HEK293 (cell line): ENCODE measurements at regions not wholly inside any gene's neighbourhood (a gene's known extent, or its start where the extent isn't known, plus 50 kb on each side); places are given as distances from the start of the nearest gene placed in this dataset.

ENCODE experiments used
- CTCF ChIA-PET: fragments of 350-600 bp; formaldehyde crosslinking; extraction: SDS; loops from one replicate; lab custom pipeline; 2021; ENCODE audit warnings: antibody characterized with exemption; lab: Yijun Ruan, JAX
- POLR2A ChIA-PET: fragments of 300-600 bp; formaldehyde crosslinking; extraction: SDS; loops from one replicate; lab custom pipeline; 2020; ENCODE audit warnings: antibody characterized with exemption, inconsistent platforms; lab: Yijun Ruan, JAX
- H3K27ac ChIP-seq: fragments of 200-500 bp; sonication (Bioruptor generic); 2 replicates; pipeline ENCODE4 v1.5.1; 2014; ENCODE audit warnings: low read depth, low read length, control low read depth, inconsistent platforms; ENCODE audit errors: extremely low read depth
- H3K36me3 ChIP-seq, 2 experiments: fragments of 200-500 bp in 1 of 2; sonication (Bioruptor generic) in 1 of 2; 1 replicate in 1 of 2; 2 replicates in 1 of 2; pipeline ENCODE4 v1.5.1; 2014 to 2017; ENCODE audit warnings: inconsistent platforms in 2 of 2, low read length in 2 of 2; ENCODE audit not compliant: control insufficient read depth in 2 of 2, insufficient read depth in 1 of 2
- H3K4me1 ChIP-seq: fragments of 200-500 bp; sonication (Bioruptor generic); 2 replicates; pipeline ENCODE4 v1.5.1; 2014; ENCODE audit warnings: mild to moderate bottlenecking, low read length, inconsistent platforms; ENCODE audit not compliant: control insufficient read depth, insufficient read depth
- H3K4me3 ChIP-seq: 2 replicates; pipeline ENCODE4 v1.5.1; 2011; ENCODE audit warnings: low read depth, mild to moderate bottlenecking, control low read depth, low read length, moderate library complexity
- H3K9me3 ChIP-seq: fragments of 200-500 bp; sonication (Bioruptor generic); 2 replicates; pipeline ENCODE4 v1.5.1; 2014; ENCODE audit warnings: low read depth, low read length, inconsistent platforms; ENCODE audit not compliant: control insufficient read depth, insufficient read depth
- SETDB1 ChIP-seq: IDR thresholded peaks from one replicate; pipeline ENCODE4 v1.6.1; 2017; ENCODE audit warnings: mild to moderate bottlenecking, low read length, moderate library complexity, mixed read lengths; ENCODE audit not compliant: insufficient read length
- TCF7L2 ChIP-seq: IDR thresholded peaks from 2 replicates; pipeline ENCODE4 v1.6.1; 2011; ENCODE audit warnings: low read depth, mild to moderate bottlenecking, inconsistent platforms, low read length, moderate library complexity, borderline replicate concordance
- ZBTB49 ChIP-seq: fragments of 450-650 bp; formaldehyde crosslinking; IDR thresholded peaks from 2 replicates; pipeline ENCODE4 v1.5.1; 2016; ENCODE audit warnings: missing biosample characterization, missing genetic modification characterization, low read depth
- ZFP69B ChIP-seq: fragments of 450-650 bp; formaldehyde crosslinking; IDR thresholded peaks from 2 replicates; pipeline ENCODE4 v1.5.1; 2016; ENCODE audit warnings: missing biosample characterization, missing genetic modification characterization
- ZNF146 ChIP-seq: fragments of 450-650 bp; formaldehyde crosslinking; IDR thresholded peaks from 2 replicates; pipeline ENCODE4 v1.5.1; 2016; ENCODE audit warnings: missing biosample characterization, missing genetic modification characterization
- ZNF391 ChIP-seq: fragments of 450-650 bp; formaldehyde crosslinking; IDR thresholded peaks from 2 replicates; pipeline ENCODE4 v1.5.1; 2016; ENCODE audit warnings: low read depth, missing biosample characterization, missing genetic modification characterization, borderline replicate concordance
- ZNF596 ChIP-seq: fragments of 450-650 bp; IDR thresholded peaks from 2 replicates; pipeline ENCODE4 v1.5.0; 2018; ENCODE audit warnings: missing biosample characterization, mild to moderate bottlenecking, missing genetic modification characterization, moderate library complexity
- ZNF624 ChIP-seq: fragments of 450-650 bp; formaldehyde crosslinking; IDR thresholded peaks from 2 replicates; pipeline ENCODE4 v1.5.1; 2017; ENCODE audit warnings: missing biosample characterization, missing genetic modification characterization
- ZXDB ChIP-seq: fragments of 450-650 bp; formaldehyde crosslinking; IDR thresholded peaks from 2 replicates; pipeline ENCODE4 v1.5.1; 2016; ENCODE audit warnings: missing biosample characterization, missing genetic modification characterization
- TF ChIP-seq, protein P1 (sequence below): IDR thresholded peaks from 2 replicates; pipeline ENCODE4 v1.6.1; 2011; ENCODE audit warnings: mild to moderate bottlenecking, low read depth, low read length, borderline replicate concordance
- TF ChIP-seq, protein P2 (sequence below): fragments of 450-650 bp; formaldehyde crosslinking; IDR thresholded peaks from 2 replicates; pipeline ENCODE4 v1.5.1; 2016; ENCODE audit warnings: missing biosample characterization, missing genetic modification characterization
- TF ChIP-seq, protein P3 (sequence below): fragments of 450-650 bp; formaldehyde crosslinking; IDR thresholded peaks from 2 replicates; pipeline ENCODE4 v1.5.1; 2016; ENCODE audit warnings: missing biosample characterization, missing genetic modification characterization
- TF ChIP-seq, protein P4 (sequence below): fragments of 450-650 bp; formaldehyde crosslinking; IDR thresholded peaks from 2 replicates; pipeline ENCODE4 v1.5.1; 2016; ENCODE audit warnings: missing biosample characterization, missing genetic modification characterization, borderline replicate concordance

- Histone ChIP-seq H3K27ac (no peak overlapping the region), H3K9me3 (no peaks in the 10 kb centered on the region), H3K4me3 (no peak overlapping the region), H3K4me1 (no peaks in the 10 kb centered on the region), H3K36me3 (no peaks in the 10 kb centered on the region)
- CTCF ChIA-PET = no interaction called here
- POLR2A ChIA-PET = no interaction called here
- TF ChIP-seq, protein P1, sequence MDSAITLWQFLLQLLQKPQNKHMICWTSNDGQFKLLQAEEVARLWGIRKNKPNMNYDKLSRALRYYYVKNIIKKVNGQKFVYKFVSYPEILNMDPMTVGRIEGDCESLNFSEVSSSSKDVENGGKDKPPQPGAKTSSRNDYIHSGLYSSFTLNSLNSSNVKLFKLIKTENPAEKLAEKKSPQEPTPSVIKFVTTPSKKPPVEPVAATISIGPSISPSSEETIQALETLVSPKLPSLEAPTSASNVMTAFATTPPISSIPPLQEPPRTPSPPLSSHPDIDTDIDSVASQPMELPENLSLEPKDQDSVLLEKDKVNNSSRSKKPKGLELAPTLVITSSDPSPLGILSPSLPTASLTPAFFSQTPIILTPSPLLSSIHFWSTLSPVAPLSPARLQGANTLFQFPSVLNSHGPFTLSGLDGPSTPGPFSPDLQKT = no peak
- TF ChIP-seq, protein P2, sequence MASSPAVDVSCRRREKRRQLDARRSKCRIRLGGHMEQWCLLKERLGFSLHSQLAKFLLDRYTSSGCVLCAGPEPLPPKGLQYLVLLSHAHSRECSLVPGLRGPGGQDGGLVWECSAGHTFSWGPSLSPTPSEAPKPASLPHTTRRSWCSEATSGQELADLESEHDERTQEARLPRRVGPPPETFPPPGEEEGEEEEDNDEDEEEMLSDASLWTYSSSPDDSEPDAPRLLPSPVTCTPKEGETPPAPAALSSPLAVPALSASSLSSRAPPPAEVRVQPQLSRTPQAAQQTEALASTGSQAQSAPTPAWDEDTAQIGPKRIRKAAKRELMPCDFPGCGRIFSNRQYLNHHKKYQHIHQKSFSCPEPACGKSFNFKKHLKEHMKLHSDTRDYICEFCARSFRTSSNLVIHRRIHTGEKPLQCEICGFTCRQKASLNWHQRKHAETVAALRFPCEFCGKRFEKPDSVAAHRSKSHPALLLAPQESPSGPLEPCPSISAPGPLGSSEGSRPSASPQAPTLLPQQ (tag by site-specific recombination) = no peak
- TF ChIP-seq ZXDB (tag by site-specific recombination) = no peak
- no peak for TF ChIP-seq TCF7L2
- no peak for TF ChIP-seq ZBTB49 (tag by site-specific recombination)
- no peak for TF ChIP-seq ZNF596 (tag by site-specific recombination)
- no peak for TF ChIP-seq SETDB1
- TF ChIP-seq ZFP69B (tag by site-specific recombination) = no peak
- TF ChIP-seq ZNF391 (tag by site-specific recombination) = no peak
- TF ChIP-seq, all 188 proteins: peak for 0
Observed at GRCh38 chr1:55943012-55943411, 636.4 kb downstream of the PLPP3 start.

DNA sequence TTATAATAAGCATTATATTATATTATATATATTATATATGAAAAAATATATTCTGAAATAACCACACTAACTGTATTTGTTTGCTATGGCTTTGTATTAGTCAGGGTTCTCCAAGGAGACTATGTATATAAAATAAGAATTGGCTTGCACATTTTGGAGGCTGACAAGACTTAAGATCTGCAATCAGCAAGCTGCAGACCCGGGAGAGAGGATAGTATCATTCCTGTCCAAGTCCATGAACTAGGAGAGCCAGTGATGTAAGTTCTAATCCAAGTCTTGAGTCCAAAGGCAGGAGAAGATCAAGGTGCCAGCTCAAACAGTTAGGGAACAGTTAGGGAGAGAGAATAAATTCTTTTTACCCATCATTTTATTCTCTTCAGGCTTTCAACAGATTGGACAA is 639.5 kb downstream of the PLPP3 start:
- no peak for TF ChIP-seq ZNF146
- no peak for TF ChIP-seq ZNF624 (tag by site-specific recombination)
- TF ChIP-seq ZNF596 (tag by site-specific recombination) = no peak
- TF ChIP-seq, protein P3, sequence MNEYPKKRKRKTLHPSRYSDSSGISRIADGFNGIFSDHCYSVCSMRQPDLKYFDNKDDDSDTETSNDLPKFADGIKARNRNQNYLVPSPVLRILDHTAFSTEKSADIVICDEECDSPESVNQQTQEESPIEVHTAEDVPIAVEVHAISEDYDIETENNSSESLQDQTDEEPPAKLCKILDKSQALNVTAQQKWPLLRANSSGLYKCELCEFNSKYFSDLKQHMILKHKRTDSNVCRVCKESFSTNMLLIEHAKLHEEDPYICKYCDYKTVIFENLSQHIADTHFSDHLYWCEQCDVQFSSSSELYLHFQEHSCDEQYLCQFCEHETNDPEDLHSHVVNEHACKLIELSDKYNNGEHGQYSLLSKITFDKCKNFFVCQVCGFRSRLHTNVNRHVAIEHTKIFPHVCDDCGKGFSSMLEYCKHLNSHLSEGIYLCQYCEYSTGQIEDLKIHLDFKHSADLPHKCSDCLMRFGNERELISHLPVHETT = no peak
- TF ChIP-seq, protein P4, sequence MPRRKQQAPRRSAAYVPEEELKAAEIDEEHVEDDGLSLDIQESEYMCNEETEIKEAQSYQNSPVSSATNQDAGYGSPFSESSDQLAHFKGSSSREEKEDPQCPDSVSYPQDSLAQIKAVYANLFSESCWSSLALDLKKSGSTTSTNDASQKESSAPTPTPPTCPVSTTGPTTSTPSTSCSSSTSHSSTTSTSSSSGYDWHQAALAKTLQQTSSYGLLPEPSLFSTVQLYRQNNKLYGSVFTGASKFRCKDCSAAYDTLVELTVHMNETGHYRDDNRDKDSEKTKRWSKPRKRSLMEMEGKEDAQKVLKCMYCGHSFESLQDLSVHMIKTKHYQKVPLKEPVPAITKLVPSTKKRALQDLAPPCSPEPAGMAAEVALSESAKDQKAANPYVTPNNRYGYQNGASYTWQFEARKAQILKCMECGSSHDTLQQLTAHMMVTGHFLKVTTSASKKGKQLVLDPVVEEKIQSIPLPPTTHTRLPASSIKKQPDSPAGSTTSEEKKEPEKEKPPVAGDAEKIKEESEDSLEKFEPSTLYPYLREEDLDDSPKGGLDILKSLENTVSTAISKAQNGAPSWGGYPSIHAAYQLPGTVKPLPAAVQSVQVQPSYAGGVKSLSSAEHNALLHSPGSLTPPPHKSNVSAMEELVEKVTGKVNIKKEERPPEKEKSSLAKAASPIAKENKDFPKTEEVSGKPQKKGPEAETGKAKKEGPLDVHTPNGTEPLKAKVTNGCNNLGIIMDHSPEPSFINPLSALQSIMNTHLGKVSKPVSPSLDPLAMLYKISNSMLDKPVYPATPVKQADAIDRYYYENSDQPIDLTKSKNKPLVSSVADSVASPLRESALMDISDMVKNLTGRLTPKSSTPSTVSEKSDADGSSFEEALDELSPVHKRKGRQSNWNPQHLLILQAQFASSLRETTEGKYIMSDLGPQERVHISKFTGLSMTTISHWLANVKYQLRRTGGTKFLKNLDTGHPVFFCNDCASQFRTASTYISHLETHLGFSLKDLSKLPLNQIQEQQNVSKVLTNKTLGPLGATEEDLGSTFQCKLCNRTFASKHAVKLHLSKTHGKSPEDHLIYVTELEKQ (tag by site-specific recombination) = no peak
- no peaks in the 10 kb centered on the region for H3K9me3 ChIP-seq
- no peak overlapping the region for H3K4me3 ChIP-seq
- H3K36me3 ChIP-seq = no peaks in the 10 kb centered on the region
- CTCF ChIA-PET = no interaction called here
- H3K4me1 ChIP-seq = no peaks in the 10 kb centered on the region
- no peak overlapping the region for H3K27ac ChIP-seq
- POLR2A ChIA-PET = no interaction called here
